Ovary (tissue), 1 donor: ENCODE measurements at regions not wholly inside any gene's neighbourhood (a gene's known extent, or its start where the extent isn't known, plus 50 kb on each side); places are given as distances from the start of the nearest gene placed in this dataset.

Experiments
- EP300 ChIP-seq: sonication (generic); formaldehyde crosslinking; IDR thresholded peaks from one replicate; pipeline ENCODE4 v1.6.1; 2017; ENCODE audit warnings: antibody characterized with exemption
- POLR2A ChIP-seq: fragments of 450-650 bp; IDR thresholded peaks from one replicate; pipeline ENCODE4 v1.6.1; 2017; ENCODE audit warnings: antibody characterized with exemption, mild to moderate bottlenecking, moderate library complexity

- no peak for TF ChIP-seq POLR2A
- no peak for TF ChIP-seq EP300
Measured at GRCh38 chr1:222886194-222886854, 71.5 kb downstream of the DISP1 start.
